H1 (cell line): ENCODE measurements at regions not wholly inside any gene's neighbourhood (a gene's known extent, or its start where the extent isn't known, plus 50 kb on each side); places are given as distances from the start of the nearest gene placed in this dataset.

ENCODE experiments used
- CTCF ChIP-seq, 3 experiments: IDR thresholded peaks; 1 replicate in 2 of 3; 2 replicates in 1 of 3; pipeline versions ENCODE4 v1.5.1 to v1.6.1; 2011; ENCODE audit warnings: low read length in 3 of 3, mild to moderate bottlenecking in 3 of 3, inconsistent platforms in 2 of 3, low read depth in 1 of 3, moderate library complexity in 1 of 3; ENCODE audit not compliant: insufficient read depth in 1 of 3; ENCODE audit errors: control extremely low read depth in 1 of 3
- EZH2 ChIP-seq: fragments of 200-600 bp; sonication (generic); IDR thresholded peaks from 2 replicates; pipeline ENCODE4 v1.7.1; 2012; ENCODE audit warnings: low read depth, mild to moderate bottlenecking, moderate library complexity, low read length, inconsistent platforms; ENCODE audit not compliant: severe bottlenecking
- JUN ChIP-seq: IDR thresholded peaks from 2 replicates; pipeline ENCODE4 v1.6.1; 2011; ENCODE audit warnings: low read depth, mild to moderate bottlenecking, improper control_type of control experiment, low read length
- KDM1A ChIP-seq: fragments of 200-600, 300-600 bp; sonication (generic); IDR thresholded peaks from 2 replicates; pipeline ENCODE4 v1.7.1; 2016; ENCODE audit warnings: mild to moderate bottlenecking, low read length, borderline replicate concordance
- MAX ChIP-seq: IDR thresholded peaks from 2 replicates; pipeline ENCODE4 v1.6.1; 2012; ENCODE audit warnings: inconsistent platforms
- RAD21 ChIP-seq, 2 experiments: IDR thresholded peaks in 1 of 2; conservative IDR thresholded peaks in 1 of 2; 2 replicates each; pipeline ENCODE4 v1.6.1; 2011; ENCODE audit warnings: low read depth in 2 of 2, low read length in 2 of 2, improper control_type of control experiment in 1 of 2, inconsistent platforms in 1 of 2, mild to moderate bottlenecking in 1 of 2, moderate library complexity in 1 of 2
- SIRT6 ChIP-seq: IDR thresholded peaks from one replicate; pipeline ENCODE4 v1.7.1; 2012; ENCODE audit warnings: low read length, inconsistent platforms
- SP4 ChIP-seq: IDR thresholded peaks from 2 replicates; pipeline ENCODE4 v1.6.1; 2012; ENCODE audit warnings: low read length, inconsistent platforms
- TAF1 ChIP-seq: IDR thresholded peaks from 2 replicates; pipeline ENCODE4 v1.6.1; 2011; ENCODE audit warnings: mild to moderate bottlenecking, low read depth, low read length
- ZNF274 ChIP-seq: IDR thresholded peaks from 2 replicates; pipeline ENCODE4 v1.7.0; 2012; ENCODE audit warnings: low read length, borderline replicate concordance; ENCODE audit errors: extremely low read depth
- TF ChIP-seq, protein P1 (sequence below): IDR thresholded peaks from 2 replicates; pipeline ENCODE4 v1.6.1; 2011; ENCODE audit warnings: low read length, improper control_type of control experiment
- TF ChIP-seq, protein P2 (sequence below): fragments of 300-600 bp; sonication (generic); IDR thresholded peaks from 2 replicates; pipeline ENCODE4 v1.7.1; 2012; ENCODE audit warnings: low read length, moderate library complexity, mild to moderate bottlenecking, inconsistent platforms; ENCODE audit not compliant: insufficient replicate concordance

DNA sequence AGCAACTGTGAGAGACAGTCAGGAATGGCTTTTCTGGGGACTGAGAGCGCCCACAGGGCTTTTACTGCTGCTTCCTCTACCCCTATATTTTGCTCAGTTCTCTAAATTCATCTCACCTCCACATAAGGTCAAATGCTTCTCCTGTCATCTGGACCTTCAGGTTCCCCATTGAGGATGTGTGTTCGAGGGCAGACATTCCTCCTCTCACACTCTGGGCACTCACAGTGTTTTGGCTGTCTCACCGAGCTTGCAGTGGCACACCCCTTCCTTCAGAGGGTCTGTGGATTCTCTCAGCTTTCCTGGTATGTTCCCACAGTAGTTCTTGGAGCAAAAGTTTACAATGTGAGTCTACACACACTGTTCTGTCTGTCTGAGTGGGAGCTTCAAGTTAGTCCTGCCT lies 127.8 kb upstream of the GLRA1 start:
- TF ChIP-seq RAD21 (IDR thresholded peaks at IDR 0.05 in 1 of 2, conservative IDR thresholded peaks at IDR 0.05 in 1 of 2; ENCODE audit: low read depth in 2 of 2, low read length in 2 of 2) (no peak), MAX (no peak), JUN (no peak), CTCF (IDR thresholded peaks at IDR 0.05; ENCODE audit: control extremely low read depth in 1 of 3, insufficient read depth in 1 of 3, low read depth in 1 of 3, low read length in 3 of 3) (no peak), SP4 (no peak), KDM1A (no peak), SIRT6 (no peak), TAF1 (no peak), ZNF274 (no peak), EZH2 (no peak)
- TF ChIP-seq, protein P1, sequence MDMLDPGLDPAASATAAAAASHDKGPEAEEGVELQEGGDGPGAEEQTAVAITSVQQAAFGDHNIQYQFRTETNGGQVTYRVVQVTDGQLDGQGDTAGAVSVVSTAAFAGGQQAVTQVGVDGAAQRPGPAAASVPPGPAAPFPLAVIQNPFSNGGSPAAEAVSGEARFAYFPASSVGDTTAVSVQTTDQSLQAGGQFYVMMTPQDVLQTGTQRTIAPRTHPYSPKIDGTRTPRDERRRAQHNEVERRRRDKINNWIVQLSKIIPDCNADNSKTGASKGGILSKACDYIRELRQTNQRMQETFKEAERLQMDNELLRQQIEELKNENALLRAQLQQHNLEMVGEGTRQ = no peak
- TF ChIP-seq, protein P2, sequence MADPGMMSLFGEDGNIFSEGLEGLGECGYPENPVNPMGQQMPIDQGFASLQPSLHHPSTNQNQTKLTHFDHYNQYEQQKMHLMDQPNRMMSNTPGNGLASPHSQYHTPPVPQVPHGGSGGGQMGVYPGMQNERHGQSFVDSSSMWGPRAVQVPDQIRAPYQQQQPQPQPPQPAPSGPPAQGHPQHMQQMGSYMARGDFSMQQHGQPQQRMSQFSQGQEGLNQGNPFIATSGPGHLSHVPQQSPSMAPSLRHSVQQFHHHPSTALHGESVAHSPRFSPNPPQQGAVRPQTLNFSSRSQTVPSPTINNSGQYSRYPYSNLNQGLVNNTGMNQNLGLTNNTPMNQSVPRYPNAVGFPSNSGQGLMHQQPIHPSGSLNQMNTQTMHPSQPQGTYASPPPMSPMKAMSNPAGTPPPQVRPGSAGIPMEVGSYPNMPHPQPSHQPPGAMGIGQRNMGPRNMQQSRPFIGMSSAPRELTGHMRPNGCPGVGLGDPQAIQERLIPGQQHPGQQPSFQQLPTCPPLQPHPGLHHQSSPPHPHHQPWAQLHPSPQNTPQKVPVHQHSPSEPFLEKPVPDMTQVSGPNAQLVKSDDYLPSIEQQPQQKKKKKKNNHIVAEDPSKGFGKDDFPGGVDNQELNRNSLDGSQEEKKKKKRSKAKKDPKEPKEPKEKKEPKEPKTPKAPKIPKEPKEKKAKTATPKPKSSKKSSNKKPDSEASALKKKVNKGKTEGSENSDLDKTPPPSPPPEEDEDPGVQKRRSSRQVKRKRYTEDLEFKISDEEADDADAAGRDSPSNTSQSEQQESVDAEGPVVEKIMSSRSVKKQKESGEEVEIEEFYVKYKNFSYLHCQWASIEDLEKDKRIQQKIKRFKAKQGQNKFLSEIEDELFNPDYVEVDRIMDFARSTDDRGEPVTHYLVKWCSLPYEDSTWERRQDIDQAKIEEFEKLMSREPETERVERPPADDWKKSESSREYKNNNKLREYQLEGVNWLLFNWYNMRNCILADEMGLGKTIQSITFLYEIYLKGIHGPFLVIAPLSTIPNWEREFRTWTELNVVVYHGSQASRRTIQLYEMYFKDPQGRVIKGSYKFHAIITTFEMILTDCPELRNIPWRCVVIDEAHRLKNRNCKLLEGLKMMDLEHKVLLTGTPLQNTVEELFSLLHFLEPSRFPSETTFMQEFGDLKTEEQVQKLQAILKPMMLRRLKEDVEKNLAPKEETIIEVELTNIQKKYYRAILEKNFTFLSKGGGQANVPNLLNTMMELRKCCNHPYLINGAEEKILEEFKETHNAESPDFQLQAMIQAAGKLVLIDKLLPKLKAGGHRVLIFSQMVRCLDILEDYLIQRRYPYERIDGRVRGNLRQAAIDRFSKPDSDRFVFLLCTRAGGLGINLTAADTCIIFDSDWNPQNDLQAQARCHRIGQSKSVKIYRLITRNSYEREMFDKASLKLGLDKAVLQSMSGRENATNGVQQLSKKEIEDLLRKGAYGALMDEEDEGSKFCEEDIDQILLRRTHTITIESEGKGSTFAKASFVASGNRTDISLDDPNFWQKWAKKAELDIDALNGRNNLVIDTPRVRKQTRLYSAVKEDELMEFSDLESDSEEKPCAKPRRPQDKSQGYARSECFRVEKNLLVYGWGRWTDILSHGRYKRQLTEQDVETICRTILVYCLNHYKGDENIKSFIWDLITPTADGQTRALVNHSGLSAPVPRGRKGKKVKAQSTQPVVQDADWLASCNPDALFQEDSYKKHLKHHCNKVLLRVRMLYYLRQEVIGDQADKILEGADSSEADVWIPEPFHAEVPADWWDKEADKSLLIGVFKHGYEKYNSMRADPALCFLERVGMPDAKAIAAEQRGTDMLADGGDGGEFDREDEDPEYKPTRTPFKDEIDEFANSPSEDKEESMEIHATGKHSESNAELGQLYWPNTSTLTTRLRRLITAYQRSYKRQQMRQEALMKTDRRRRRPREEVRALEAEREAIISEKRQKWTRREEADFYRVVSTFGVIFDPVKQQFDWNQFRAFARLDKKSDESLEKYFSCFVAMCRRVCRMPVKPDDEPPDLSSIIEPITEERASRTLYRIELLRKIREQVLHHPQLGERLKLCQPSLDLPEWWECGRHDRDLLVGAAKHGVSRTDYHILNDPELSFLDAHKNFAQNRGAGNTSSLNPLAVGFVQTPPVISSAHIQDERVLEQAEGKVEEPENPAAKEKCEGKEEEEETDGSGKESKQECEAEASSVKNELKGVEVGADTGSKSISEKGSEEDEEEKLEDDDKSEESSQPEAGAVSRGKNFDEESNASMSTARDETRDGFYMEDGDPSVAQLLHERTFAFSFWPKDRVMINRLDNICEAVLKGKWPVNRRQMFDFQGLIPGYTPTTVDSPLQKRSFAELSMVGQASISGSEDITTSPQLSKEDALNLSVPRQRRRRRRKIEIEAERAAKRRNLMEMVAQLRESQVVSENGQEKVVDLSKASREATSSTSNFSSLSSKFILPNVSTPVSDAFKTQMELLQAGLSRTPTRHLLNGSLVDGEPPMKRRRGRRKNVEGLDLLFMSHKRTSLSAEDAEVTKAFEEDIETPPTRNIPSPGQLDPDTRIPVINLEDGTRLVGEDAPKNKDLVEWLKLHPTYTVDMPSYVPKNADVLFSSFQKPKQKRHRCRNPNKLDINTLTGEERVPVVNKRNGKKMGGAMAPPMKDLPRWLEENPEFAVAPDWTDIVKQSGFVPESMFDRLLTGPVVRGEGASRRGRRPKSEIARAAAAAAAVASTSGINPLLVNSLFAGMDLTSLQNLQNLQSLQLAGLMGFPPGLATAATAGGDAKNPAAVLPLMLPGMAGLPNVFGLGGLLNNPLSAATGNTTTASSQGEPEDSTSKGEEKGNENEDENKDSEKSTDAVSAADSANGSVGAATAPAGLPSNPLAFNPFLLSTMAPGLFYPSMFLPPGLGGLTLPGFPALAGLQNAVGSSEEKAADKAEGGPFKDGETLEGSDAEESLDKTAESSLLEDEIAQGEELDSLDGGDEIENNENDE = no peak
